ENCODE measurements at regions not wholly inside any gene's neighbourhood (a gene's known extent, or its start where the extent isn't known, plus 50 kb on each side); places are given as distances from the start of the nearest gene placed in this dataset.

DNA sequence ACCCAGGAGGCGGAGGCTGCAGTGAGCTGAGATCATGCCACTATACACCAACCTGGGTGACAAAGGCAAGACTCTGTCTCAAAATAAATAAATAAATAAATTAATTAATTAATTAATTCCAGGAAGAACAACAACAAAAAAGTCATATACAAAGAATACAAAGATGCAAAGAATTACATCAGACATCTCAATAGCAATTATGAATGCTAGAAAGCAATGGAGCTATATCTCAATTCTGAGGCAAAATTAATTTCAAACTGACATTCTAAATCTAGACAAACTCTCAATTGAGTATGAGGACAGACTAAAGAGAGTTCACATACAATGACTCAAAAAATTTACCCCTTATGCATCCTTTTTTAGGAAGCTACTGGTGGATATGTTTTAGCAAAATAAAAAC is 69.6 kb upstream of the CTNNB1 start:
- TF ChIP-seq, protein P1, sequence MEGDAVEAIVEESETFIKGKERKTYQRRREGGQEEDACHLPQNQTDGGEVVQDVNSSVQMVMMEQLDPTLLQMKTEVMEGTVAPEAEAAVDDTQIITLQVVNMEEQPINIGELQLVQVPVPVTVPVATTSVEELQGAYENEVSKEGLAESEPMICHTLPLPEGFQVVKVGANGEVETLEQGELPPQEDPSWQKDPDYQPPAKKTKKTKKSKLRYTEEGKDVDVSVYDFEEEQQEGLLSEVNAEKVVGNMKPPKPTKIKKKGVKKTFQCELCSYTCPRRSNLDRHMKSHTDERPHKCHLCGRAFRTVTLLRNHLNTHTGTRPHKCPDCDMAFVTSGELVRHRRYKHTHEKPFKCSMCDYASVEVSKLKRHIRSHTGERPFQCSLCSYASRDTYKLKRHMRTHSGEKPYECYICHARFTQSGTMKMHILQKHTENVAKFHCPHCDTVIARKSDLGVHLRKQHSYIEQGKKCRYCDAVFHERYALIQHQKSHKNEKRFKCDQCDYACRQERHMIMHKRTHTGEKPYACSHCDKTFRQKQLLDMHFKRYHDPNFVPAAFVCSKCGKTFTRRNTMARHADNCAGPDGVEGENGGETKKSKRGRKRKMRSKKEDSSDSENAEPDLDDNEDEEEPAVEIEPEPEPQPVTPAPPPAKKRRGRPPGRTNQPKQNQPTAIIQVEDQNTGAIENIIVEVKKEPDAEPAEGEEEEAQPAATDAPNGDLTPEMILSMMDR (IDR thresholded peaks at IDR 0.05): no peak
- TF ChIP-seq POLR2A (IDR thresholded peaks at IDR 0.05): no peak

All from thyroid gland (tissue), 4 donors.